ENCODE measurements at regions not wholly inside any gene's neighbourhood (a gene's known extent, or its start where the extent isn't known, plus 50 kb on each side); places are given as distances from the start of the nearest gene placed in this dataset.
"Not testable (repeated sequence)": the region's sequence is repeated elsewhere in the genome, so short reads cannot be mapped to it uniquely, and the experiment has no call there.

- no peak for DNase-seq
These were observed 282.8 kb upstream of the PROK2 start for GRCh38 chr3:72067721-72068120.

GRCh38 chr3:72065872-72066641, 281.1 kb upstream of the PROK2 start:
- DNase-seq: no peak

- DNase-seq: no peak
These were observed 280.3 kb upstream of the PROK2 start for GRCh38 chr3:72065236-72065635.

- DNase-seq: not testable (repeated sequence)
These were observed 279.8 kb upstream of the PROK2 start for GRCh38 chr3:72064727-72065126.

GRCh38 chr3:72062017-72062416, 277.1 kb upstream of the PROK2 start:
- DNase-seq: no peak

GRCh38 chr3:72060447-72061034, 275.6 kb upstream of the PROK2 start:
- no peak for DNase-seq

- no peak for DNase-seq
These were observed 273.6 kb upstream of the PROK2 start for GRCh38 chr3:72058493-72059081.

GRCh38 chr3:72055436-72055835, 270.5 kb upstream of the PROK2 start:
- no peak for DNase-seq

GRCh38 chr3:72054976-72055375, 270.0 kb upstream of the PROK2 start:
- no peak for DNase-seq

- no peak for DNase-seq
These were observed 268.0 kb upstream of the PROK2 start for GRCh38 chr3:72052841-72053409.

GRCh38 chr3:72050771-72051170, 265.8 kb upstream of the PROK2 start:
- DNase-seq: no peak

- DNase-seq: no peak
These were observed 265.2 kb upstream of the PROK2 start for GRCh38 chr3:72050048-72050632.

GRCh38 chr3:72049300-72049699, 264.4 kb upstream of the PROK2 start:
- no peak for DNase-seq

GRCh38 chr3:72048873-72049272, 263.9 kb upstream of the PROK2 start:
- no peak for DNase-seq

- no peak for DNase-seq
These were observed 262.4 kb upstream of the PROK2 start for GRCh38 chr3:72047221-72047871.

GRCh38 chr3:72044231-72044855, 259.4 kb upstream of the PROK2 start:
- no peak for DNase-seq

- no peak for DNase-seq
These were observed 258.5 kb upstream of the PROK2 start for GRCh38 chr3:72043204-72044133.

- no peak for DNase-seq
These were observed 257.7 kb upstream of the PROK2 start for GRCh38 chr3:72042397-72043203.

- no peak for DNase-seq
These were observed 256.6 kb upstream of the PROK2 start for GRCh38 chr3:72041511-72041910.

- no peak for DNase-seq
These were observed 256.1 kb upstream of the PROK2 start for GRCh38 chr3:72041076-72041475.

- DNase-seq: no peak
These were observed 254.7 kb upstream of the PROK2 start for GRCh38 chr3:72039677-72040076.
